ENCODE measurements at regions not wholly inside any gene's neighbourhood (a gene's known extent, or its start where the extent isn't known, plus 50 kb on each side); places are given as distances from the start of the nearest gene placed in this dataset.

GRCh38 chr16:74232806-74233465, 63.7 kb upstream of the PSMD7 start:
- FAIRE-seq = no peak

GRCh38 chr16:74230126-74230525, 66.5 kb upstream of the PSMD7 start:
- no peak for FAIRE-seq

- FAIRE-seq = peak; percentile 79
Measured at GRCh38 chr16:74226338-74226954, 70.2 kb upstream of the PSMD7 start.

- no peak for FAIRE-seq
Measured at GRCh38 chr16:74224828-74225612, 71.6 kb upstream of the PSMD7 start.

- FAIRE-seq = no peak
Measured at GRCh38 chr16:74221828-74222227, 74.8 kb upstream of the PSMD7 start.

- FAIRE-seq = no peak
Measured at GRCh38 chr16:74219706-74220105, 76.9 kb upstream of the PSMD7 start.

- no peak for FAIRE-seq
Measured at GRCh38 chr16:74218871-74219270, 77.7 kb upstream of the PSMD7 start.

- no peak for FAIRE-seq
Measured at GRCh38 chr16:74216319-74216718, 80.3 kb upstream of the PSMD7 start.

GRCh38 chr16:74215249-74215648, 81.4 kb upstream of the PSMD7 start:
- no peak for FAIRE-seq

GRCh38 chr16:74213372-74213771, 83.2 kb upstream of the PSMD7 start:
- FAIRE-seq = no peak

- no peak for FAIRE-seq
Measured at GRCh38 chr16:74210245-74210644, 86.4 kb upstream of the PSMD7 start.

GRCh38 chr16:74202009-74202408, 94.6 kb upstream of the PSMD7 start:
- FAIRE-seq = no peak

- no peak for FAIRE-seq
Measured at GRCh38 chr16:74201576-74201975, 95.0 kb upstream of the PSMD7 start.

GRCh38 chr16:74200921-74201320, 95.7 kb upstream of the PSMD7 start:
- no peak for FAIRE-seq

- FAIRE-seq = no peak
Measured at GRCh38 chr16:74199842-74200124, 96.8 kb upstream of the PSMD7 start.

GRCh38 chr16:74199066-74199841, 97.4 kb upstream of the PSMD7 start:
- FAIRE-seq = no peak

- no peak for FAIRE-seq
Measured at GRCh38 chr16:74192281-74192797, 104.3 kb upstream of the PSMD7 start.

GRCh38 chr16:74190292-74190691, 106.3 kb upstream of the PSMD7 start:
- no peak for FAIRE-seq

GRCh38 chr16:74188856-74189255, 107.8 kb upstream of the PSMD7 start:
- FAIRE-seq = no peak

GRCh38 chr16:74186561-74186971, 110.0 kb upstream of the PSMD7 start:
- no peak for FAIRE-seq

GRCh38 chr16:74184839-74185238, 111.8 kb upstream of the PSMD7 start:
- FAIRE-seq = no peak

- no peak for FAIRE-seq
Measured at GRCh38 chr16:74183601-74184360, 112.8 kb upstream of the PSMD7 start.

Data from G401.6 (cell line).